ENCODE measurements at regions not wholly inside any gene's neighbourhood (a gene's known extent, or its start where the extent isn't known, plus 50 kb on each side); places are given as distances from the start of the nearest gene placed in this dataset.

GRCh38 chr3:41007399-41007798, 191.9 kb upstream of the CTNNB1 start:
- TF ChIP-seq CTCF (IDR thresholded peaks at IDR 0.05) (no peak), EZH2phosphoT487 (IDR thresholded peaks at IDR 0.05) (no peak), EZH2 (IDR thresholded peaks at IDR 0.05) (no peak)

All from neural progenitor cell (in vitro differentiated cells).